NOMO-1 (cell line): ENCODE measurements at regions not wholly inside any gene's neighbourhood (a gene's known extent, or its start where the extent isn't known, plus 50 kb on each side); places are given as distances from the start of the nearest gene placed in this dataset.
A peak's percentile ranks its signal among the peaks of the same experiment; 100 is the strongest.

Experiments
- DNase-seq, 2 experiments: peaks; one replicate each; lab custom pipeline; 2025; ENCODE audit not compliant: unreplicated experiment in 2 of 2; lab: John Stamatoyannopoulos, UW

DNA sequence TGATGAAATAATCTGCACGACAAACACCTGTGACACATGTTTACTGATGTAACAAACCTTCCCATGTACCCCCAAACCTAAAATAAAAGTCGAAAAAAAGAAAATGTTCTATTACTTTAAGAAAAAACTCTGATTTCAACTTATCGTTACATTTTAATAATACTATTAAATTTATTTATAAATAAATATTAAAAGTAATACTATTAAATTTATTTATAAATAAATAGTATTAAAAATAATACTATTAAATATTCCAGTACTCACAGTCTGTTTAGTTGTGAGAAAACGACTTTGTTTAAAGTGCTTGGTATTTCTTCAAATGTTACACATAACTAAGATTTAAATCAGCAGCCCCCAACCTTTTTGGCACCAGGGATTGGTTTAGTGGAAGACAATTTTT lies 471.6 kb upstream of the PRKX start:
- no peak for DNase-seq

GRCh38 chrX:4182408-4182806 lies 469.0 kb upstream of the PRKX start:
- no peak for DNase-seq

DNA sequence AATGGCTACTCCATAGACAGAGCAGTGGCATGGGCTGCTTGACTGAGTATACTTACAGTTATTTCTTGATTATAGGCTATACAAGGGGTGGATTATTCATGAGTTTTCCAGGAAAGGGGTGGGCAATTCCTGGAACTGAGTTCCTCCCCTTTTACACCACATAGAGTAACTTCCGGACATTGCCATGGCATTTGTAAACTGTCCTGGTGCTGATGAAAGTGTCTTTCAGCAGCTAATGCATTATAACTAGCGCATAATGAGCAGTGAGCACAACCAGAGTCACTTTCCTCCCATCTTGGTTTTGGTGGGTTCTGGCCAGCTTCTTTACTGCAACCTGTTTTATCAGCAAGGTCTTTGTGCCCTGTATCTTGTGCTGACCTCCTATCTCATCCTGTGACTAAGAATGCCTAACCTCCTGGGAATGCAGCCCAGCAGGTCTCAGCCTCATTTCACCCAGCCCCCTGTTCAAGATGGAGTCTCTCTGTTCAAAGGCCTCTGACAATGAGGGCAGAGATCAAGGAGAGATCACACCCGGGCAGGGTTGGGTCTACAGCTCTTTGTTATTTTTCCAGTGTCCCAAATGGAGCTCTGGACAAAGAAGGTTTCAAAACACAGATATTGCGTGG lies 468.4 kb upstream of the PRKX start:
- no peak for DNase-seq

GRCh38 chrX:4179031-4179430 lies 465.6 kb upstream of the PRKX start:
- DNase-seq, result no peak

- DNase-seq, result no peak
Measured at GRCh38 chrX:4175221-4175620, 461.8 kb upstream of the PRKX start.

- DNase-seq, result no peak
Measured at GRCh38 chrX:4173743-4174142, 460.3 kb upstream of the PRKX start.

- no peak for DNase-seq
Measured at GRCh38 chrX:4151798-4152197, 438.3 kb upstream of the PRKX start.

- DNase-seq, result no peak
Measured at GRCh38 chrX:4150259-4150658, 436.8 kb upstream of the PRKX start.

- no peak for DNase-seq
Measured at GRCh38 chrX:4129626-4130025, 416.2 kb upstream of the PRKX start.

DNA sequence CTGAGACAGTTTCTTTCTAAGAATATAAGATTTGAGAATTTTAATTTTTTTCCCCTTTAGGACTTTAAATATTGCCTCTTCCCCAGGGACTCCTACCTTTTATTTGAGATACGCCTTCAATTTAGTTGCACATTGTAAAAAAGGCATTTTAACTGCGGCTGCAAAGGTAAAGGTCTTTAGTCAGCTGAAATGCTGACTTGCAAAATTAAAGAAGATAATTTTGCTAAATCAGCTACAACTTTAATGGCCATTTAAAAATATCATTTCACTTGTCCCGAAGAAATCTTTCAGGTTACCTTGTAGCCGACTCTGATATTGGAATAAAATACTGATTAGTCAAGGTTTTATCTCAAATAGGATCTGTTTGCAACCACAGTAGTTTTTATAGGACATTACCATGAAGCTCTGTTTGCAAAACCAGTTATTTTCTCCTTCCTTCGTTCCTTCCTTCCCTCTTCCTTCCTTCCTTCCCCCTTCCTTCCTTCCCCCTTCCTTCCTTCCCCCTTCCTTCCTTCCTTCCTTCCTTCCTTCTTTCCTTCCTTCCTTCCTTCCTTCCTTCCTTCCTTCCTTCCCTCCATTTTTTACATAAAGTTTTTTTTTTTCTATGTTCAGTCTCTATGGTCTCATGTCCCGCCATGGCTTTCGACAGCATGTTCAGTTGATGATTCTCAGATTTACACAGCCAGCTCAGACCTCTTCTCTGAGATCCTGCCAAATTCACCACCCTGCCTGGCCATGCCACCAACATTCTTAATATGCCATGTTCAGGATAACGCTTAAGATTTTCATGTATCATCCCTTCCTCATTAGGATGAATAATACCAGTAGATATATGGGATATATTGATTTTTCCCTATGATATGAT lies 405.4 kb upstream of the PRKX start:
- DNase-seq, result no peak

DNA sequence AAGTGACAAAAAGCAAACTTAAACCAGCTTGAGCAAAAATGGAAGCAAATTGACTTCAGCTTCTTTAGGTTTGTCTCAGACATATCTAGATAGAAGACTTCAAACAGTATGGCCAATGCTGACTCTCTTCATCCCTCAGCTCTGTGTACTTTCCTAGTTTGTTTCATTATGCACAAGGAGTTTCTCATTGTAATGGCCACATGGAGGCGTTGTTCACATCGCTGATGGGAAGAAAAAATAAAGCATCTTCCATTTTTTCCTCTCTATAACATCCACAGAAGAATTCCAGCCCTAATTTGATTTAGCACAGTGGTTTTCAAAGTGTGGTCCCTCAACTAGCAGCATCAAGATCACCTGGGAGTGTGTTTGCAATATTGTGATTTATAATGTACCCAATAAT lies 397.5 kb upstream of the PRKX start:
- no peak for DNase-seq

DNA sequence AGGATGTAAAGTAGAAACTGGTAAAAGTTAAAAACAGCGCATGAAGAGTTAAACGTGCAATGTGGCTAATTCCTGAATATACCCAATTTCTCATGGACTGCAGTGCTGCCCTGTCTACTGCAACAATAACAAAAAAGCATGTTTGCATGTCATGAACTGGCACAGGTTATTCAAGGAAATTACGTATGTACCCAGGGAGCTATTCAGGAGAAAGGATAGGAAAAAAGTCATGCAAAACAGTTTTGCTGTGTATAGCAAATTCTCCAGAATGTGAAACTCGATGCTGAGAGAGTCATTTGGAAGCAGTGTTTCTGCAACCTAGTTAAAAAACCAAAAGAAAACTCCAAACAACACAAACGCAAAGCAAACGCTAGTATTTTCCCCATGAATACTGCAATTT lies 381.5 kb upstream of the PRKX start:
- no peak for DNase-seq

GRCh38 chrX:4091046-4091760 lies 377.8 kb upstream of the PRKX start:
- DNase-seq, result no peak

GRCh38 chrX:4059893-4060292 lies 346.4 kb upstream of the PRKX start:
- no peak for DNase-seq

- DNase-seq, result no peak
Measured at GRCh38 chrX:4043951-4044350, 330.5 kb upstream of the PRKX start.

GRCh38 chrX:4035874-4036273 lies 322.4 kb upstream of the PRKX start:
- DNase-seq, result no peak

DNA sequence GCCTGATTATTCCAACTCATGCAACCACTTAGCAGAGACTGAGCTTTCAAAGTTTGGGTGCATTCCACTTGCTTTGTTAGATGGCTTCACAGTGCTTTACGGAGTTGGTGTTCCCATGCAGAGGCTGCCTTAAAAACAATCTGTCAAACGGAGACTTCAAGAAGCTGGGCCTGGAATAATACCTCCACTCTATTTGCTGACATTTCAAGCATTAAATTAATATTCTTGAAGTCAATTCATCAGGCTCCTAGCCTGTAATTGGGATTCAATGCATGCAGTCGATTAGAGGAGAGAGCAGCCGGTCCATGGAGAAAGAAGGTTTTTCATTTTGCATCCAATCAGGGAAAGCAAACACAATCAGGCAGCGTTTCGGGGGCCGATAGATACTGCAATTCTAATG lies 314.7 kb upstream of the PRKX start:
- no peak for DNase-seq

DNA sequence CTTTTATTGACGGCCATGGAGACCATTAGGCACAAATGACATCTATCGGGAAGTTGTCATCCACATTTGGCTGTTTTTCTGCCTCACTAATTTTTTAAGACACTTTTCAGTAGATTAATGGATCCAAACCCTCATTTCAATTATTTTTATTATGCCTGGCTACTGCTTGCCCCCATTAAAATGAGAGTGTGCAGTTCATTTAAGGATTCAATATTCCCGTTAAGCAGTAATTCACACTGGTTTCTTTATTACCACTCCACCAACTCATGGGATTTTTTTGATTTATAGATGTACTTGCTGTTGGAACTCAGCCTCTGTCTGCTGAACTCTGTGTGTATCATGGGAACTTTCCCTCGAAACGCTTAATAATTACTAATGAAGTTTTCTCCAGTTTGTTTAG lies 291.8 kb upstream of the PRKX start:
- DNase-seq, result no peak

DNA sequence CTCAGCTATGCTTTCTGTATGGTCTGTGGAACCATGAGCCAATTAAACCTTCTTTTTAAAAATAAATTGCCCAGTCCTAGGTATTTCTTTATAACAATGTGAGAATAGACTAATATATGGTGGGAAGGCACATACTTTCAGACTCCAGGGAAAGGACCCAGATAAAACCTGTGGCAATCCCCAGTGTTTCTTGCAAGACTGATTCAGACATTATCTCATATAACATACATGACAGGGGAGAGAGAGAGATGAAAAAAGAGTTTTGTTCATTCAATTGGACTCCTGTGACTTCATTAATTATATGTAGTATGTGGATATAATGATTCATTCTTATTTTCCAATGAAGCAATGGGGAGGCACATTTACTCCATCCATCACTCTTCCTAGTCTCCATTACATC lies 291.4 kb upstream of the PRKX start:
- no peak for DNase-seq

DNA sequence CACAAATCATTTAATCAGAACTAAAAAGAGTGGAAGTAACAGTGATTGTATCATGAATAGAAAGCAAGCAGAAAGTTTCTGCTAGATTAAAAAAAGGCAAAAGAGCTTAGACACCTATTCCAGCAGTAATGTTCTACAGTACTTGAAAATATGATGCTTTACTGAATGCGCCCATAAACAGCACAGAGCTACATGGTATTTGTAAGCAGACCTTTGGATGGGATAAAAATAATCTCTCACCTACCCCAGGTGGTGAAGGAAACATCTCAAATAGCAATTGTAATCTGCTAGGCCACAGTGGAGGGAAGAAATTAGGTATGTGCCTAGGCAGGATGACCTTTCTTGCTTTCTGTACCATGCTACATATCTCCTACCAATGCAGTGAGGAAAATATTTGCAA lies 280.9 kb upstream of the PRKX start:
- DNase-seq, result peak in 1 of 2 experiments; percentile 1

GRCh38 chrX:3990569-3990968 lies 277.1 kb upstream of the PRKX start:
- no peak for DNase-seq
